ENCODE measurements at regions not wholly inside any gene's neighbourhood (a gene's known extent, or its start where the extent isn't known, plus 50 kb on each side); places are given as distances from the start of the nearest gene placed in this dataset.

DNA sequence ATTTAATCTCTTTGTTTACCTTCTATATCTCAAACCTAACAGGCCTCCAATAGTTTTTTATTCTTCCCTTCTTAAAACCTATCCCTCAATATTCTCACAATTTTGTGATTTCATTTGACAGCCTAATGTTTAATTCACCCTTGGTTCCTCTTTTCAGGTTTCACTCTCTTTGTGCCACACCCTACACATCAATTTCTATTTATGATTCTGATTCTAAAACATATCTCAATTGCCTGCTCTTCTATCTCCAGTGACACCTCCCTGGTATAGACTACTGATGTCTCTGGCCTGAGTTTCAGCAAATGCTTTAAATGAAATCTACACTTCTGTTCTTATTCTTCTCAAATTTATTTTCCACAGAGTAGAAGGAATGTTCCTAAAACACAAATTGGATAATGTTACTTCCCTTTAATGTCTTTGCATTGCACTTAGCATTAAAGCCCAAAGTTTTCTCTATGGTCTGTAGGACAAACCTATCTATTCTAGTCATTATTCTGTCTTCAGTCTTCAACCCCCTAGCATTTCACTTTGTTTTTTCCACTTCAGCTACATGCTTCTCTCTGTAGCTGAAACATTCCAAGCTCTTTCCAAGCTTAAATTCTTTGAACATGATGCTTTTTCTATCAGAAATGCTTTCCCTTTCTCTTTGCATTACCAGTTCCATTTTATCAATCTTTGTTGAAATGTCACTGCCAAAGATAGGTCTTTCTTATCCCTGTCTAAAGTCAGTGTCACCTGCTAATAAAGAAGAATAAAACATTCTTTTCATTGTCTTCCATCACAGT is 622.0 kb downstream of the CENPC start:
- DNase-seq: no peak

DNA sequence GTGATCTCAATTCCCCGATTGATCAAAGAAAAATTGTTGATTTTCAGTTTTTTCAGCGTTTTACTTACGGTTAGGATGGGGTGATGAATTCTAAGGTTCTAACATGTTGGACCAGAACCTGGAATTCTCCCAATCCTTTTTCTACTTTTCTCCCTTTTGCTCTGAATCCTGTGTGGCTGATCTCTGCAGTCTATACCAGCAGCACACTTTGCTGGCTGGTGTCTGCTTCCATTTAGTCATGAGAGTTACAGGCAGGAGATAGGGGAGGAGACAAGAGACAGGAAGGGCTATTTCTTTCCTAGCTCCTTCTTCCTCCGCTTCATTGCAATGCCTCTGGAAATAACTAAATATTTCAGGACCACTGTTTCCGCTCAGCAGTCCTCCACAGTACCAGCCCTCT is 623.9 kb downstream of the CENPC start:
- DNase-seq: no peak

DNA sequence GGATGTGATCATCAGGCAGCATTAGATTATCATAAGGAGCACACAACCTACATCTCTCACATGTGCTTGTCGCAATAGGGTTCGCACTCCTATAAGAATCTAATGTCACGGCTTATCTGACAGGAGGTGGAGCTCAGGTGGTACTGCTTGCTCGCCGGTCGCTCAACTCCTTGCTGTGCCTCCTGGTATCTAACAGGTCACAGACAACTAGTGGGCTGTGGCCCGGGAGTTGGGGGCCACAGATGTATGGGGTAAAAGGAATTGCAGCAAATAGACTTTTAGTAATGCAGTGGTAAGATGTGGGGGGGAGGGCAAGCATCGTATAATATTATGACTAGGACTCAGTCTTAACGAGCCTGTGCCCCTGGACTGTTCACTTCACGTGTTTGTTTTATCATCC is 624.8 kb downstream of the CENPC start:
- no peak for DNase-seq

- no peak for DNase-seq
Measured at GRCh38 chr4:66911880-66912279, 633.4 kb downstream of the CENPC start.

- peak; percentile 98 for DNase-seq
Measured at GRCh38 chr4:66906314-66906713, 639.0 kb downstream of the CENPC start.

GRCh38 chr4:66899422-66900065 is 645.8 kb downstream of the CENPC start:
- DNase-seq: no peak

GRCh38 chr4:66893807-66894206 is 651.5 kb downstream of the CENPC start:
- no peak for DNase-seq

- DNase-seq: no peak
Measured at GRCh38 chr4:66887061-66887460, 658.2 kb downstream of the CENPC start.

DNA sequence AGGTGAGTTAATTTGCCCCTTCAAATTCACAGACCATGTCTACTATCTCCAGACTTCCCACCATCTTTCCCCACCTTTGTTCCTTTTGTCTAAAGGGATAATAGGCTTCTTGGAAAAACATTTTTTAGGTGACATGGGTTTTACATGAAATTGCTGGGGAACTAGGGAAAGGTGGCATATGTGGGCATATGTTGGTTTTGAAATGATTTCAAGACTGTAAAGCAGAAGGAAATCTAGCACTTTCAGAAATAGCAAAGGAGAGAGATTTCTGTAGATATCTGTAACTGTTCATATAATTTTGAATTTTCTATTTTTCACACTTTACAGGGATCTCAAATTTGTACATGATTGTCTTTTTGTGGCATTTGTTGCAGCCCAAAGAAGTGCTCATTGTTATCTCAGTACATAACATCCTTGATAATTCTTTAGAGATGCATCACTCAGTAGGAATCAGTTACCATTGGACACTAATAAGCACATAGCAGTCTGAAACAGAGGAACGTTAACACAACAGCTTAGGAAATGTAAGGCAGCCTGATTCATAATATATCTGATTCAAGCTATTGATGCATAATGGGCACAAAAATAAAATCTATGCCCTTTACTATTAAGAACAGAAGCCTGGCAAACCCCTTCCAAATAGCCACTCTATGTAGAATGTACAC is 659.7 kb downstream of the CENPC start:
- DNase-seq: no peak

- DNase-seq: no peak
Measured at GRCh38 chr4:66876946-66877345, 668.4 kb downstream of the CENPC start.

DNA sequence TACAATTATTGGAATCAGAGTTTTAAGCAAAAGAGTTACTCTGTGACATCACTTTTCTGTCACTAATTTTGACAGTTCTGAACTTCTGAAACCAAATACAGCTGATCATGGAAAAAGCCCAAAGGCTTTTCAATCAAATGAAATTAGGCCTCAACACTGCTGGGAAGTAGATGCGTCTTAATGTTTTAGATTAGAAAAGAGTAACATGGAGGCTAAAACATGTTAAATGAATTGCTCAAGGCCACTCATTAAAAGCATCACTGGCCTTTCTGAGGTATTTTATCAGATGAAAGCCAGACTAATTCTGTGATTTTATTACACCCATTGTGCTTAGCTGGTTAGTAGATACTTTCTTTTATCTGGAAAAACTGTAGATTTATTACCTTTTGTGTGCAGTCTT is 672.6 kb downstream of the CENPC start:
- DNase-seq: no peak

- DNase-seq: no peak
Measured at GRCh38 chr4:66863481-66863880, 681.8 kb downstream of the CENPC start.

- DNase-seq: no peak
Measured at GRCh38 chr4:66855956-66856355, 689.3 kb downstream of the CENPC start.

GRCh38 chr4:66853845-66854244 is 691.5 kb downstream of the CENPC start:
- no peak for DNase-seq

DNA sequence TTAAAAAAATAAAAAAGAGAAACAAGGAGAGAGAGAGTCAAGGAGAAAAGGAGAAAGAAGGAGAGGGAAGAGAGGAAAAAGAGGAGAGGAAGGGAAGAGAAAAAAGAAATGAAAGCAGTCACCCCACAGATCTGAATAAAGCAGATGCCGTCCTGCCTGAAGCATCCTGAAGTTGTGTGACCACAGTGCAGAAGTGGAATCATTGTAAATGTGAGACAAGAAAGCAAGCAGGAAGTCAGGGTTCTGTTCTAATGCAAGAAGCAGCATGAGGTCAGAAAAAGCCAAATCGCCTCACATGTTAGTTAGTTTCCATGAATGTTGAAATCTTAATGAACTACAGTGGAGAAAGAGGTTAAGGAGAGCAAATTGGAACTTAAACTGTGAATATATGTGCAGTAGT is 692.5 kb downstream of the CENPC start:
- no peak for DNase-seq

GRCh38 chr4:66849596-66849995 is 695.7 kb downstream of the CENPC start:
- DNase-seq: no peak

- DNase-seq: no peak
Measured at GRCh38 chr4:66842724-66843088, 702.6 kb downstream of the CENPC start.

DNA sequence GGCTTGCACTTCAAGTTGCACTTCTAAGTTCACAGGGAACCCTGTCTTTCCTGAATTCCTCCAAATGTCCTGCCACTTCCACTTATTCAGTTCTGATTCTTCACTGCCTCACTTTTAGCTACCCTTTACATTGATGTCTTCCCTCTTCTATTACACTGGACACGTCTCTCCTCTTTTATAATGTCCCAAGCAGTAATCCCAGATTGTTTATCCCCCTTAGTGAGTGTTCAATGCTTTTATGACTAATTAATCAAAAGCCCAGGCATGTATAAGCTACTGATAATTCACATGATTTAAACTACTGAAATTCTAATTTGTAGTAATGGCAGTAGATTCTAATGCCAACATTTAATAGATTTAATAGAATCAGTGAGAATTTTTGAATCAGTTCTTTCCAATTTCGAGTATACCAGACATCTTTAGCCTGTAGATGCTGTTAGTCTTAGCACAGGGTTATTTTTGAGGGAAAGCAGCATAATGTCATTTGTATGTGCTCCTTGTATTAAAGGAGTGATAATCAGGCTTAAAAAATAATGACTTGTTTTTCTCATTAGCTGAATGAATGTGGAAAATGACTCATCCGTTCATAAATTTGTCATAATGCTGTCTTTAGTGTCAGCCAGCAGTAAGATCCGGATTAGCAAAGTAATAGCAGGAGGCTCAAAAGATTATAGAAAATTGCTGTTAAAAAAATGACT is 703.1 kb downstream of the CENPC start:
- no peak for DNase-seq

DNA sequence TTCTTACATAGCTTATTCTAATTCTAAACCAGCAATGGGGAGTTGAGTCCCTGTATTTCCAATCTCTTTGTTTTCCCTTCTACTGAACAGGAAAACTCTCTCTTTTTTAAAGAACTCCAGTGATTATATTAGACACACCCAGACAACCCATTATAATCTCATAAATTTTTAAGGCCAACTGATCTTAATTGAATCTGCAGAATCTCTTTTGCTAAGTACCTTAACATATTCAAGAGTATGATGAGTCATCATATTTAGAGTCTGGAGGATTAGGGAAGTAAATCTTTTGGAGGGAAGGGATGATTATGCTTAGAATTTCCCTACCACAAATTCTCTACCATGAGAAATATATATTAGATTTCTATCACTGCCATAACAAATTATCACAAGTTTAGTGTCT is 705.1 kb downstream of the CENPC start:
- no peak for DNase-seq

- DNase-seq: no peak
Measured at GRCh38 chr4:66837279-66837922, 707.9 kb downstream of the CENPC start.

DNA sequence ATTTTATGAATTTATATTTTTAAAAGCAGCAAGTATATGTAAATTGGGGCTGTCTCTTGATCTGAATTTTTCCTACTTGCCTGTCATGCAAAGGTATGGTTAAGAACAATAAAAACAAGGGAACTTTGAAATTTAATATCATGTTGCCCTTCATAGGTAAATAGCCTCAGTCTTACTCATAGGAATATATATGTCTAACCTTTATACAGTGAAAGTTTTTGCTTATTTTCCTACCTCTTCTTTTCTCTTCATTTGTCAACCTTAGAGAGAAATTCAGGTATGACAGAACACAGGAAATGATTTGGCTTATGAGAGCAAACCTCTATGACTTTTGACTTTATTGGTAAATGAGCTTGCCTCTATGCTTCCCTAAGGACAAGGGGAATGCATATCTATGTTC is 716.0 kb downstream of the CENPC start:
- no peak for DNase-seq

DNA sequence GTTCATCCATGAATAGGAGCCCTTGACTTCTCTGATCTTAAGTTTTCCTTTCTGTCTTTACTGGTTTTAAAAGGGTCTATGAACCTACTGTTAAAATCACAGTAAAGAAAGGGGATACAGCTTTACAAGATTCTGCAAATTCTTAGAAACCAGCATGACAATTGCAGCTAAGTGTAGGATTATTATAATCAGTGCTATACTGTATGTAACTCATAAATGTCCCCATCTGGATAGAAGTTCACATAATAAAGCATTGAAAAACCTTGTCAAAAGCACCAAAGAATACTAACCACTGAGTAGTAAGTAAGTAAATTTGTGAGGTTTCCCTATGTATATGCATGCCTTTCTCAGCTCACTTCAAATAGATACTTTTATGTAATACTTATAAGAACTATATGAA is 724.6 kb downstream of the CENPC start:
- no peak for DNase-seq

GRCh38 chr4:66814277-66814676 is 731.0 kb downstream of the CENPC start:
- DNase-seq: no peak

Measured in DMS153 (cell line).